C4-2B (cell line): ENCODE measurements at regions not wholly inside any gene's neighbourhood (a gene's known extent, or its start where the extent isn't known, plus 50 kb on each side); places are given as distances from the start of the nearest gene placed in this dataset.

Experiments used
- ZFX ChIP-seq: fragments of 450-650 bp; IDR thresholded peaks from 2 replicates; pipeline ENCODE4 v1.6.1; 2017
- TF ChIP-seq, protein P1 (sequence below): fragments of 450-650 bp; conservative IDR thresholded peaks from 2 replicates; pipeline ENCODE4 v1.5.1; 2017; ENCODE audit warnings: mild to moderate bottlenecking

DNA sequence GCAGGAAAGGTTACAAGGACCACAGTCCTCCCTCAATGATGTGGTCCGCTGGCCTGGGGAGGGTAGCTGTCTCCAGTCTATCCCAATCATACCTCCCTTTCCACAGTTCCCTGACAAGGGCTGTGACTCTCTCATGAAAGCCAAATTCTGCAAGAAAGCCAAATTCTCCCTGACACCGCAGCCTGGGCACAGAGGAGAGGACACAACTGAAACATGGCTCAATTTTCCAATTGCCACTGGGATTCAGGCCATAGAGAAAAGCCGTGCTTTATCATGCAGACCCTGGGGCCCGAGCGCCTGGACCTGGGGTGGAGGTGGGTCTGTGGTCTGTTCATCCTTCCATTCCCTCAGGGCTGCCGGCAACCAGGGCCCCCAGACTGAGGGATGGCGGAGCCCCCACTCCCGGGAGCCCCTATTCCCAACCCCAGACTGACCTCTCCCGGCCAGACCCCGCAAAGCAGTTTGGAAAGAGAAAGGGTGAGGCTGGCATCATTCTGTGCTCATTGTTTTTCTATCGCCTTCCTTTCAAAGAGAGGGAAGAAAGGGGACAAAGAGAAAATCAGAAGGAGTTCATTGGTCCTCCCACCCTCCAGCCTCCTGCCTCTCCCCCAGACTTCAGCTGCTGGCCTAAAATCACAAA is 239.5 kb downstream of the BUD13 start:
- no peak for TF ChIP-seq ZFX
- TF ChIP-seq, protein P1, sequence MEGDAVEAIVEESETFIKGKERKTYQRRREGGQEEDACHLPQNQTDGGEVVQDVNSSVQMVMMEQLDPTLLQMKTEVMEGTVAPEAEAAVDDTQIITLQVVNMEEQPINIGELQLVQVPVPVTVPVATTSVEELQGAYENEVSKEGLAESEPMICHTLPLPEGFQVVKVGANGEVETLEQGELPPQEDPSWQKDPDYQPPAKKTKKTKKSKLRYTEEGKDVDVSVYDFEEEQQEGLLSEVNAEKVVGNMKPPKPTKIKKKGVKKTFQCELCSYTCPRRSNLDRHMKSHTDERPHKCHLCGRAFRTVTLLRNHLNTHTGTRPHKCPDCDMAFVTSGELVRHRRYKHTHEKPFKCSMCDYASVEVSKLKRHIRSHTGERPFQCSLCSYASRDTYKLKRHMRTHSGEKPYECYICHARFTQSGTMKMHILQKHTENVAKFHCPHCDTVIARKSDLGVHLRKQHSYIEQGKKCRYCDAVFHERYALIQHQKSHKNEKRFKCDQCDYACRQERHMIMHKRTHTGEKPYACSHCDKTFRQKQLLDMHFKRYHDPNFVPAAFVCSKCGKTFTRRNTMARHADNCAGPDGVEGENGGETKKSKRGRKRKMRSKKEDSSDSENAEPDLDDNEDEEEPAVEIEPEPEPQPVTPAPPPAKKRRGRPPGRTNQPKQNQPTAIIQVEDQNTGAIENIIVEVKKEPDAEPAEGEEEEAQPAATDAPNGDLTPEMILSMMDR, result no peak
